ENCODE measurements at regions not wholly inside any gene's neighbourhood (a gene's known extent, or its start where the extent isn't known, plus 50 kb on each side); places are given as distances from the start of the nearest gene placed in this dataset.

- no peak for TF ChIP-seq CTCF (IDR thresholded peaks at IDR 0.05; ENCODE audit: low read depth, low read length)
- no peak overlapping the region for H3K4me3 ChIP-seq (ENCODE audit: low read depth, low read length)
- no peak for DNase-seq (ENCODE audit: low read depth, low spot score)
- in situ Hi-C loops (cut with HindIII; ENCODE audit: low sequenced_read_pairs) = no loop called here
Observed at GRCh38 chr15:53462651-53463050, 296.8 kb downstream of the WDR72 start.

GRCh38 chr15:53461677-53462076 is 297.8 kb downstream of the WDR72 start:
- in situ Hi-C loops (cut with HindIII; ENCODE audit: low sequenced_read_pairs) = no loop called here

GRCh38 chr15:53458736-53459135 is 300.7 kb downstream of the WDR72 start:
- TF ChIP-seq CTCF (IDR thresholded peaks at IDR 0.05; ENCODE audit: low read depth, low read length) = no peak
- in situ Hi-C loops (cut with HindIII; ENCODE audit: low sequenced_read_pairs) = no loop called here
- no peak for DNase-seq (ENCODE audit: low read depth, low spot score)
- no peak overlapping the region for H3K4me3 ChIP-seq (ENCODE audit: low read depth, low read length)

More at GRCh38 chr15:53461677-53462076, 297.8 kb downstream of the WDR72 start:
- DNase-seq (ENCODE audit: low read depth, low spot score) = no peak
- H3K4me3 ChIP-seq (ENCODE audit: low read depth, low read length) = no peak overlapping the region
- no peak for TF ChIP-seq CTCF (IDR thresholded peaks at IDR 0.05; ENCODE audit: low read depth, low read length)

GRCh38 chr15:53457479-53457878 is 302.0 kb downstream of the WDR72 start:
- in situ Hi-C loops (cut with HindIII; ENCODE audit: low sequenced_read_pairs) = no loop called here
- no peak for TF ChIP-seq CTCF (IDR thresholded peaks at IDR 0.05; ENCODE audit: low read depth, low read length)
- no peak overlapping the region for H3K4me3 ChIP-seq (ENCODE audit: low read depth, low read length)
- no peak for DNase-seq (ENCODE audit: low read depth, low spot score)

GRCh38 chr15:53454843-53455721 is 304.4 kb downstream of the WDR72 start:
- no peak for DNase-seq (ENCODE audit: low read depth, low spot score)
- TF ChIP-seq CTCF (IDR thresholded peaks at IDR 0.05; ENCODE audit: low read depth, low read length) = no peak
- no peak overlapping the region for H3K4me3 ChIP-seq (ENCODE audit: low read depth, low read length)
- in situ Hi-C loops (cut with HindIII; ENCODE audit: low sequenced_read_pairs) = no loop called here

GRCh38 chr15:53454535-53454842 is 305.0 kb downstream of the WDR72 start:
- no peak for TF ChIP-seq CTCF (IDR thresholded peaks at IDR 0.05; ENCODE audit: low read depth, low read length)
- no peak for DNase-seq (ENCODE audit: low read depth, low spot score)
- in situ Hi-C loops (cut with HindIII; ENCODE audit: low sequenced_read_pairs) = no loop called here
- no peak overlapping the region for H3K4me3 ChIP-seq (ENCODE audit: low read depth, low read length)

All from astrocyte of the spinal cord (primary cell).